ENCODE measurements at regions not wholly inside any gene's neighbourhood (a gene's known extent, or its start where the extent isn't known, plus 50 kb on each side); places are given as distances from the start of the nearest gene placed in this dataset.

DNA sequence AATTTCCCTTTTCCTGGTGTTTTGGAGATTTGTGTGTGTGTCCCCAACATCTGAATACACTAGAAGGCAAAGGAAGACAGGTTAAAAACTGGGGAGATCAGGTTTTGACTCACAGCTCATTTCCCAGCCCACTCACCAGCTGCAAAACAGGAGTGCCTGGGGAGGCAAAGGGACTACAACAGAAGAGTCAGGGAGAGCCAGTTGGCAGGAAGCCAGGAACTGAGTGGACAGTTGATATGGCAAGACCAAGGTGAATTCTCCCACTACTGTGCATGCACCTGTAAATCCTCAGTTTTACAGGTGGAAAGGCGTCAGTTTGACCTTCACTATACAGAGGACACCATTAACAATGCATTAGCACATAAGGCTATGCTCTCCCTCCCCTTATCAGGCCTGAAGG, 901.5 kb upstream of the SEMA6D start:
- H3K27me3 ChIP-seq (ENCODE audit: low read depth), result no peaks in the 10 kb centered on the region
- no peaks in the 10 kb centered on the region for H3K4me1 ChIP-seq
- TF ChIP-seq, protein P1, sequence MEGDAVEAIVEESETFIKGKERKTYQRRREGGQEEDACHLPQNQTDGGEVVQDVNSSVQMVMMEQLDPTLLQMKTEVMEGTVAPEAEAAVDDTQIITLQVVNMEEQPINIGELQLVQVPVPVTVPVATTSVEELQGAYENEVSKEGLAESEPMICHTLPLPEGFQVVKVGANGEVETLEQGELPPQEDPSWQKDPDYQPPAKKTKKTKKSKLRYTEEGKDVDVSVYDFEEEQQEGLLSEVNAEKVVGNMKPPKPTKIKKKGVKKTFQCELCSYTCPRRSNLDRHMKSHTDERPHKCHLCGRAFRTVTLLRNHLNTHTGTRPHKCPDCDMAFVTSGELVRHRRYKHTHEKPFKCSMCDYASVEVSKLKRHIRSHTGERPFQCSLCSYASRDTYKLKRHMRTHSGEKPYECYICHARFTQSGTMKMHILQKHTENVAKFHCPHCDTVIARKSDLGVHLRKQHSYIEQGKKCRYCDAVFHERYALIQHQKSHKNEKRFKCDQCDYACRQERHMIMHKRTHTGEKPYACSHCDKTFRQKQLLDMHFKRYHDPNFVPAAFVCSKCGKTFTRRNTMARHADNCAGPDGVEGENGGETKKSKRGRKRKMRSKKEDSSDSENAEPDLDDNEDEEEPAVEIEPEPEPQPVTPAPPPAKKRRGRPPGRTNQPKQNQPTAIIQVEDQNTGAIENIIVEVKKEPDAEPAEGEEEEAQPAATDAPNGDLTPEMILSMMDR (IDR thresholded peaks at IDR 0.05), result no peak
- intact Hi-C loops (cut with DNase I), result no loop called here
- H3K36me3 ChIP-seq, result no peaks in the 10 kb centered on the region
- H3K9me3 ChIP-seq, result no peaks in the 10 kb centered on the region
- H3K4me3 ChIP-seq, result no peak overlapping the region
- DNase-seq (no peak), ATAC-seq (no peak)
- H3K27ac ChIP-seq, result no peak overlapping the region

DNA sequence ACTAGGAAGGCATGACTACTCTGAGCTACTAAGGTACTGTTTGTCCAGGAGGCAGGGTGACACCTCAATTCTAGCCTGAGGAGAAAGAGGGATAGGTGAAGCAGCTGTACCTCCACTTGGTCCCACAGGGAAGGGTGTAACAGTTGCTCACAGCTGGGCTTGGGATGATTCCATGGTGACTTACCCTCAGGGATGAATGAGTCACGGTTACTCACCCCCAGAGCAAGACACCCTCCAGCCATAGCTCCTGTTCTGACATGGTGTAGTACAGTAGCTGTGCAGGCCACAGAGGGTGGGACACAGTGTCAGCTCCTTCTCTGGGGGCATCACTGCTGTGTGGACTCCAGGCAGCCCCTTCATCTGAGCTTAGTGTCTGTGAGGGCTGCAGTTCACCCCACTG, 868.6 kb upstream of the SEMA6D start:
- Histone ChIP-seq H3K36me3 (no peaks in the 10 kb centered on the region), H3K27me3 (ENCODE audit: low read depth) (no peaks in the 10 kb centered on the region), H3K4me1 (no peaks in the 10 kb centered on the region), H3K4me3 (no peak overlapping the region), H3K9me3 (no peaks in the 10 kb centered on the region), H3K27ac (no peak overlapping the region)
- intact Hi-C loops (cut with DNase I), result no loop called here
- peak; percentile 11 to 25 for ATAC-seq
- TF ChIP-seq, protein P1 (IDR thresholded peaks at IDR 0.05), result no peak
- no peak for DNase-seq

DNA sequence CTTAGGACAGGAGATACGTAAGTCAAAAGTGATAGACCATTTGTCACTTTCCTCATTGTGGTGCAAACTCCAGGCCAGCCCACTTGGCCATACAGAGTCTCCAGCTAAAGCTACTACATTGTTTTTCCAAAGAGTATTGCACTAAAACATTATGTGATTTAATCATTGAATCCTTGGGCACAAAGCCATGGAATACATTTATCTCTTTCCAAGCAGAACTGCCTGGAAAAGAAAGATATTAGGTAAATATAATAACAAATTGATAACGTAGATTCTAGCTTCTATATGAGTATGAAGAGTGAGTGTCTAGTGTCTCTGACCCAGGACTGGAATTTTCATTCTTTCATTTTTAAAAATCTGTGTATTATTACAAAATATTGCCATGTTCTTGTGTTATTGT, 863.7 kb upstream of the SEMA6D start:
- H3K9me3 ChIP-seq, result no peaks in the 10 kb centered on the region
- intact Hi-C loops (cut with DNase I), result no loop called here

DNA sequence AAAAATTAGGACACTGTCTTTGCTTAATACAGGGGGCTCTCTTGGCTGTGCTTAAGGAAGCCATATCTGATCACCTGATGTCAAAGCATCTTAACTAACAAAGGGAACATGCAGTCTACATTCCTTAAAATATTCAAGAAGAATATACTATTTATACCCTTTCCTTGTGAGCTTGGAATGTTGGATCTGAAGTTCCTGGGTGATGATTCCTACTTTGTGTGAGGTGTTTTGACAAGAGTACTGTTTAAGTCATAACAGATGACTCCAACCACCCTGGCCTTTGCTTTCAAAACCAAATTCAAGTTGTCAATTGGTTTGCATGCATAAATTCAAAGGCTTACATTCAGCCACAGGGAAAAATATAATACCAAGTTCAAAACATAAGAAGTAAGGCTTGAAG, 862.7 kb upstream of the SEMA6D start:
- TF ChIP-seq, protein P1 (IDR thresholded peaks at IDR 0.05), result no peak
- Histone ChIP-seq H3K27ac (no peak overlapping the region), H3K4me1 (no peaks in the 10 kb centered on the region), H3K4me3 (no peak overlapping the region), H3K27me3 (ENCODE audit: low read depth) (no peaks in the 10 kb centered on the region), H3K9me3 (no peaks in the 10 kb centered on the region), H3K36me3 (no peaks in the 10 kb centered on the region)
- ATAC-seq, result no peak
- intact Hi-C loops (cut with DNase I), result no loop called here
- DNase-seq, result no peak

More for the DNA sequence above, 863.7 kb upstream of the SEMA6D start:
- no peak overlapping the region for H3K27ac ChIP-seq
- H3K4me3 ChIP-seq, result no peak overlapping the region
- ATAC-seq, result no peak
- H3K4me1 ChIP-seq, result no peaks in the 10 kb centered on the region
- no peaks in the 10 kb centered on the region for H3K27me3 ChIP-seq (ENCODE audit: low read depth)
- DNase-seq, result no peak
- TF ChIP-seq, protein P1 (IDR thresholded peaks at IDR 0.05), result no peak
- H3K36me3 ChIP-seq, result no peaks in the 10 kb centered on the region

DNA sequence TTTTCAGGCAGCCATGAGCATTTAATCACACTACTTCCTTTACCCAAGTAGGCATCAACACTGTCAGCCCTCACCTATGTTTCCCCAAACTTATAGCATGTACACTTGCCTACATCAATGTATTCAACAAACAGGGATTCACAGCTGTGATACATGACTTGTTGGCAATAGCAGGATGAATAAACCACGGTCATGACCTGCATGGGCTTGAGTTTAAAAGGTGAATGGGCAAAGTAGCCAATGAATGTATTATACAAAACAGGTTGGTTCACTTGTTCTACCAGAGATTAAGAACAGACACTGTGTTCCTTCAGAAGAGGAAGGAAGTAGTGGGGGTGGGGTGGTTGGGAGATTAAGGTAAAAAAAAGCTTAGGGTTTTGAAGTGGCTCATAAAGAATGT, 861.9 kb upstream of the SEMA6D start:
- no peaks in the 10 kb centered on the region for H3K4me1 ChIP-seq
- intact Hi-C loops (cut with DNase I), result no loop called here
- no peak for ATAC-seq
- H3K4me3 ChIP-seq, result no peak overlapping the region
- H3K27me3 ChIP-seq (ENCODE audit: low read depth), result no peaks in the 10 kb centered on the region
- no peaks in the 10 kb centered on the region for H3K36me3 ChIP-seq
- no peak overlapping the region for H3K27ac ChIP-seq
- no peak for DNase-seq
- TF ChIP-seq, protein P1 (IDR thresholded peaks at IDR 0.05), result no peak
- no peaks in the 10 kb centered on the region for H3K9me3 ChIP-seq

Measured in lower lobe of right lung (tissue), 2 donors.